Fibroblast of skin of scalp (primary cell): ENCODE measurements at regions not wholly inside any gene's neighbourhood (a gene's known extent, or its start where the extent isn't known, plus 50 kb on each side); places are given as distances from the start of the nearest gene placed in this dataset.
A peak's percentile ranks its signal among the peaks of the same experiment; 100 is the strongest.

Experiments
- DNase-seq: peaks from one replicate; pipeline ENCODE4 v3.0.0-alpha.2; 2013

- DNase-seq, result no peak
Observed at GRCh38 chr7:108711611-108712010, 141.9 kb downstream of the DNAJB9 start.

- DNase-seq, result peak; percentile 80
Observed at GRCh38 chr7:108716783-108717182, 147.1 kb downstream of the DNAJB9 start.

- no peak for DNase-seq
Observed at GRCh38 chr7:108717781-108718180, 148.1 kb downstream of the DNAJB9 start.

GRCh38 chr7:108719631-108720030 lies 150.0 kb downstream of the DNAJB9 start:
- no peak for DNase-seq

- DNase-seq, result no peak
Observed at GRCh38 chr7:108722561-108722960, 152.9 kb downstream of the DNAJB9 start.

- DNase-seq, result no peak
Observed at GRCh38 chr7:108723381-108723814, 153.7 kb downstream of the DNAJB9 start.

GRCh38 chr7:108724251-108725100 lies 154.8 kb downstream of the DNAJB9 start:
- peak; percentile 21 for DNase-seq

- DNase-seq, result no peak
Observed at GRCh38 chr7:108735814-108736213, 166.1 kb downstream of the DNAJB9 start.

- no peak for DNase-seq
Observed at GRCh38 chr7:108736221-108736891, 166.7 kb downstream of the DNAJB9 start.

GRCh38 chr7:108770981-108771745 lies 201.5 kb downstream of the DNAJB9 start:
- no peak for DNase-seq

GRCh38 chr7:108771853-108772252 lies 202.2 kb downstream of the DNAJB9 start:
- no peak for DNase-seq

- no peak for DNase-seq
Observed at GRCh38 chr7:108777966-108778365, 208.3 kb downstream of the DNAJB9 start.

- no peak for DNase-seq
Observed at GRCh38 chr7:108789451-108789850, 219.8 kb downstream of the DNAJB9 start.

GRCh38 chr7:108794466-108794865 lies 224.8 kb downstream of the DNAJB9 start:
- no peak for DNase-seq

GRCh38 chr7:108802650-108803049 lies 233.0 kb downstream of the DNAJB9 start:
- DNase-seq, result no peak

- DNase-seq, result peak; percentile 58
Observed at GRCh38 chr7:108805808-108806397, 236.2 kb downstream of the DNAJB9 start.

GRCh38 chr7:108808549-108809266 lies 239.0 kb downstream of the DNAJB9 start:
- DNase-seq, result no peak

- DNase-seq, result no peak
Observed at GRCh38 chr7:108809356-108809755, 239.7 kb downstream of the DNAJB9 start.

- DNase-seq, result no peak
Observed at GRCh38 chr7:108810756-108811385, 241.2 kb downstream of the DNAJB9 start.

GRCh38 chr7:108813251-108814014 lies 243.8 kb downstream of the DNAJB9 start:
- no peak for DNase-seq

- no peak for DNase-seq
Observed at GRCh38 chr7:108815815-108816214, 246.1 kb downstream of the DNAJB9 start.
